ENCODE measurements at regions not wholly inside any gene's neighbourhood (a gene's known extent, or its start where the extent isn't known, plus 50 kb on each side); places are given as distances from the start of the nearest gene placed in this dataset.

DNA sequence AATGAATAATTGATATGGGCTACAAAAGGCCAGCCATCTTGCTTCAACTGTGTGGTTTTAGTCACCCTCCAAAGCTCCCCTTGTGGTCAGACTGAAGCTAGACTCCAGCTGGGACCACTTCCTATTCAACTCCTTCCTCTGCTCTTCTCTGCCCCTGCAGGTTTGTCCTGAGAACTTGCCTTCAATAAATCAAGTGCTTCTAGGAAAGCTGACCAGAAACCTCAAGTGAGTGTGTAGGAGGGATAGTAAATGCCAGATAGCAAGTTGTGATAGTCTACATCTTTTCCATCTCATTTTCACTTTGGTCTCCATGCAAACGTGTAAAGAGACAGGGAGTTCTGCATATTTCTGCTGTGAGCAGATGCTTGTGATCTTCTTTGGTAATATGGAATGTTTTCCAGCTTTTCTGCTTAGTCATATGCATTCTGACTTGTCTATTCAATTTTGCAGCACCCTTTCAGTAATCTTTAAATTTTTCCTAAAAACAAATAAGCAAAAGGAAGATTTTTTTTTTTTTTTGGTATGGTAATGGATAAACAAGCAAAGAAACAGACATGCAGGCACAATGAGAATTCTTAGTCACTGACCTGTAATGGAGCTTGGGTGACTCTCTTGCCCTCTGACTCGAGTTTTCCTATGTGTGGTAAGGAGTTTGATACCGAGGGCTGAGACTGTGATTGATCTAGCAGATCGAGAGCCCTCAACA, 201.3 kb upstream of the BTBD3 start:
- DNase-seq = no peak

- DNase-seq = no peak
Observed at GRCh38 chr20:11716945-11717248, 200.8 kb upstream of the BTBD3 start.

- no peak for DNase-seq
Observed at GRCh38 chr20:11717562-11717961, 200.1 kb upstream of the BTBD3 start.

DNA sequence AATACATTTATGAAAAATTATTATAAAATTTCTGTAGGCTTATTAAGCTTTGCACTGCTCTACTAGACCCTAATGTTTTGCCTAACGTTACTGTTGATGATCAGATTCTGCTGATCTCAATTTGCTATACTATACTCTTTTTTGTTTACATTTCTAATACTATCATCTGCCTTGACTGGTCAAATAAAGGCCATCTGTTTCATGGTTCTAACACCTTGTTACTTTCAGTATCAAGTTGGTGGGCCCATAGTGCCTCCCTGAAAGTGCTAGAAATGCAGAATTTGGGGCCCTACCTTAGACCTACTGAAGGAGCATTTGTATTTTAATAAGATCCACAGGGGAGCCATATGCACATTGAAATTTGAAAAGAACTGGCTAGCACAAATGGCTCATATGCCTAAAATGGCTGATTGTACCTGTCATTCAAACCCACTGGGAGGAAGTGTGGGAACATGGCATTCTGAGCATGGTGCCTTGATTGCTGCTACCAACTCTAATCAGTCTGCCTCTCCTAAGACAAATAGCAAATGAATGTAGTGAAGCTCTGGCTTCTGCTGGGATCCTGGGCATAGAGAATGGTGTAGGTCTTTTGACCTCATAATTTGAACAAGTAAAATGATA, 199.1 kb upstream of the BTBD3 start:
- no peak for DNase-seq

GRCh38 chr20:11719153-11719552, 198.5 kb upstream of the BTBD3 start:
- no peak for DNase-seq

- no peak for DNase-seq
Observed at GRCh38 chr20:11721411-11721810, 196.3 kb upstream of the BTBD3 start.

DNA sequence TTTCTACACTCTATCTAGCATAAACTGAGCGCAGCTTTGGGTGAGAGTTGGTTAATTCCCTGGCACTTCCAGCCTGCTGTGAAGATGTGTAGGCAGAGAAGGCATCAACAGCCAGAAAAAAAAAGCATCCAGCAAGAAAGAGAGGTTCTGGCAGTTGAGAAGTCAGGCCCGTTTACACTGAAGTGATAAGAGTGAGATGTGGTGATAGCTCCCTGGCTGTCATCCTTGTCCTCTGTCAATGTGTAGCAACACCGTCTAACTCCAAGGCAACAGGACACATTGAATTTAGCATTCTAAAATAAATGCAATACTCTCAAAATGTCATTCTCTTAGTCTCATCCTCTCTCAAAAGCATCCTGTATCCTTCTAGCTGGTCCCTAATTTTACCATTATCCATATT, 193.6 kb upstream of the BTBD3 start:
- no peak for DNase-seq

- DNase-seq = no peak
Observed at GRCh38 chr20:11726026-11726425, 191.7 kb upstream of the BTBD3 start.

- DNase-seq = no peak
Observed at GRCh38 chr20:11727708-11728107, 190.0 kb upstream of the BTBD3 start.

DNA sequence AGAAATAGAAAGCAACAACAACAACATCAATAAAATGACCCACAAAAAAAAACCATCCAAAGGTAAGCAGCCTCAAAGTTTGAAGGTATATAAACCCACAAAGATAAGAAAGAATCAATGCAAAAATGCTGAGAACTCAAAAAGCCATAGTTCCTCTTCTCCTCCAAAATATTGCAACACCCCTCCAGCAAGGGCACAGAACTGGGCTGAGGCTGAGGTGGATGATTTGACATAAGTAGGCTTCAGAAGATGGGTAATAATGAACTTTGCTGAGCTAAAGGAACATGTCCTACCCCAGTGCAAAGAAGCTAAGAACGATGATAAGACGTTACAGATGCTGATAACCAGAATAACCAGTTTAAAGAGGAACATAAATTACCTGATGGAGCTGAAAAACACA, 188.8 kb upstream of the BTBD3 start:
- no peak for DNase-seq

DNA sequence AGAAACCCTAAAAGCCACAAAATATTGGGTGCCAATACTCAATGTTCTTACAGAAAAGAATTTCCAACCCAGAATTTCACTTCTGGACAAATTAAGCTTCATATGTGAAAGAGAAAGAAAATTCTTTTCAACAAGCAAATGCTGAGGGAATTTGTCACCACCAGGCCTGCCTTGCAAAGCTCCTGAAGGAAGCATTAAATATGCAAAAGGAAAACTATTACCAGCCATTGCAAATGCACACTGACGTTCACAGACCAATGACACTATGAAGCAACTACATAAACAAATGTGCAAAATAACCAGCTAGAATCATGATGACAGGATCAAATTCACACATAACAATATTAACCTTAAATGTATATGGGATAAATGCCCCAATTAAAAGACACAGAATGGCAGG, 187.9 kb upstream of the BTBD3 start:
- no peak for DNase-seq

DNA sequence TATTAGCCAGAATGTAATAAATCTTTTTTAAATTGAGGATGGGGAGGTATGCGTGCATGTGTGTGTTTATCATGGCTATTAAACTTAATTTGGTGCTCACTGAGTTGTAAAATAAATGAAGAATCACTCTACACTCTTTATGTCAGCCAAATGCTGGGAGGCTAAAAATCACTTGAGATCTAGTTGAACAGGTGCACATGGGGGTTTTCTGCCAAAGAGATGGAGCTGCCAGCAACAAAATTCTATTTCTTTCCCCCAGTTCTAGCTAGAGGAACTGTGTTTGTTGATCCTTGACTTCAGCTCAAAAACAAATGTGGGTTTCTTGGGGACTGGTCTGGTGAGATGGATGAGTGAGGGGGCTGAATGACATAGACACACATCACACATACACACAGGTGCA, 183.3 kb upstream of the BTBD3 start:
- DNase-seq = no peak

DNA sequence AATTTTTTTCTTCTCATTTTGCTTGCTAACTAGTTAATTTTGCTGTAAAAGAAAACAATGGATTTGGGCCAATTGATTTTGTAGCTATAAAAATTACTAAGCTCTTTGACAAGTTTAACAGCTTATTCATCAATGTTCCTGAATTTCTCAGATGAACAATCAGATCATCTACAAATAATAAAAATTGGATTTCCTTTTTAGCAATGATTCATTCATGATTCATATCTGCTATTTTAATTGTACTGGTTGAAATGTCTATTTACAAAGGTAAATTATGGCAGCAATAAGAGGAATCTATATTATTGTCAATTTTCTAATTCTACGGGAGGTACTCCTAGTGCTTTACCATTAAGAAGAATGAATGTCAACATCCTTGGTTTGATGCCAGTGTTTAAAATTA, 178.8 kb upstream of the BTBD3 start:
- no peak for DNase-seq

GRCh38 chr20:11740975-11741374, 176.7 kb upstream of the BTBD3 start:
- no peak for DNase-seq

- DNase-seq = no peak
Observed at GRCh38 chr20:11745145-11745544, 172.5 kb upstream of the BTBD3 start.

- no peak for DNase-seq
Observed at GRCh38 chr20:11748436-11748835, 169.3 kb upstream of the BTBD3 start.

DNA sequence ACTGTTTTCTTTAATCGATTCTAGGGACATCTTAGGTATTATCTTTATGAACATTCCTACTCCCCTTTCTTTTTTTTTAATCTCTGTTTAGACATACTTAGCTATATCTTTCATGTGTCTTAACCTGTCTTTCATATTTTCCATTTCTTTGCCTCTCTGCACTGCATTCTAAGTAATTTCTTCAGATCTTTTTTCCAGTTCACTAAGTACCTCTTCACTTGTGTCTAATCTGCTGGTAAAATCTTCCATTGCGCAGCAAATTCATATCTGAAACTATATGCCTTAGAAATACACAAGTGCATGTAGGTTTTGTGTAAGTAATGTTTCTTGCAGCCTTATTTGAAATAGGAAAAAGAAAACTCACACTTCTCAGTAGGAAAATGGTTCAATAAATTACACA, 165.4 kb upstream of the BTBD3 start:
- DNase-seq = no peak

DNA sequence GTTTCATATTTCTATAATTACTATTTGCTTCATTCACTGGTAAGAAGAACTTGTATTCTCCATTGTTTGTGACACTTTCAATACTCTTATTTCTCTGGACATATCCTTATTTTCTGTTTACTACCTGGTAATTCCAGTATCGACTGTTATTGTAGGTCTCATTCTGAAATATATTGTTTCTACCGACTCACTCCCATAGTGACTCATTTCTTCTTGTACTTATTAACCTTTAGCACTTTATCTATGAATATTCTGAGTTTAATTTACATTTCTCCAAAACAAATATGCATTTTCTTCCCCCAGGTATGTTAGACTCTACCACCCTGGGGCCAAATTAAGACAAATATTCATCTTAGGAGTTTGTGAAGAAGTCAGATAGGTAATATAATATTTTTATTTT, 164.5 kb upstream of the BTBD3 start:
- DNase-seq = no peak

DNA sequence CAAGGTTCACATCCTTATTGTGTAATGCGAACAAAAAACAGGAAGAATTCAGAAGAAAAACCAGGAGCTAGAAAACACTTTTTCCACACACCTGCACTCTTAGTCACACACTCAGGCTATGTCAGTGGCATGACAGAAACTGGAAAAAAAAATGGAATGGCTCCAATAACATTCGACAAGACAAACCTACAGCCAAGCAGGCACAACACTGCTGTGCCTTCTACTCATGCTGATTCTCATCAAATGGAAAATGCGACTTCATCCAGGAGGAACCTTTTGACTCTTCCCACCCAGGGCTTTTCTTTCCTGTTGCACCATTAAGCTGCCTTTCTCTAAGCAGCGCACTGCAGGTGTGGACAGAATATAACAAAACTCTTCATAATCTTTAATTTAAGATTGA, 163.2 kb upstream of the BTBD3 start:
- DNase-seq = no peak

DNA sequence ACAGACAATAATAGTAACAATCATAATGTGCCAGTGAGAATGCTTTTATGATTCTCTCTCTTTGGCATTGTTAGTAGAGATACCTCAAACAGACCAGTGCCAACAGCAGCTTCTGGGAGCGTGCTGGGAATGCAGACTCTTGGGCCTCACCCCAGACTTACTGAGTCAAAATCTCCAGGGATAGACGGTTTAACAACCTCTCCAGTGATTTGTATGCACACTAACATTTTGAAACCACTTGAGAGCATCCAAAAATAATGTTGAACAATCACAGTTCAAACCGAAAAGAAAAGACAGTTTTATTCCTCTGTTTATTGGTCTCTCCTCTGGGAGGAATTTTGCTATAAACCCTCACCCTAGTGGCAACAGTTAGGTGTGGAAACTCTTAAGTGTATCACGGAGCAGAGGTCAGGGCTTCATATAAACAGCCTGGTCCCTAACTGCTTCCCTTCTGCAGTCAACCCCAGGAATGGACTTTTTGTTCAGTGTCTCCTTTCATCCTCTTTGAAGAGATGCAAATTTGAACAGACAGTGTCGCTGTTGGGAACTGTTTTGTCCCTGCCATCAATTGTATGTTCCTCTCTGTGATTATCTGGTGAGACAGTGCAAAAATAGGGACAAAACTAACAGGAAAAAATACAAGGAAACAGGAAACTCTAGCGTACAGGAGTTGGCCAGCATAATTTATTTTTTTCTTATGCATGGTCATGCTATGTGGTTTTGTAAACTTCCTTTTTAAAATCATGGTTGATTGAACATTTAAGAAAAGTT, 162.4 kb upstream of the BTBD3 start:
- no peak for DNase-seq

- DNase-seq = no peak
Observed at GRCh38 chr20:11761497-11761896, 156.2 kb upstream of the BTBD3 start.

DNA sequence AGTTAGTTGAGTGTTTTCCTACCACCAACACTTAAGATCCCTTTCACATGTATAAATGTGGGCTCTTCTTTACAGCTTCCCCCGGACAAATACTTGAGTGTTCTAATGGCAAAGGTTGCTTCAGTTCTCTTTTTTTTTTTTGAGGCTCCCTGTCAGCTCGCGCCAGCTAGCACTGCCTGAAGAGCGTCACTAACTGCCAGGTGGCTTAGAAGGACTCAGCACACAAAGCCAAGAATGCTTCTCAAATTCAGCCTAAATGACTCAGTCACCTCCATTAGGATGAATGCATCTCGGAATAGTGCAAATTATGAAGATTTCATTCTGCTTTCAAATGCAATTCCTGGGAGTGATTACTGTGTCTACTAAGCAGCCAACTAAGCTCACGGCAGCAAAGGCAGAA, 150.7 kb upstream of the BTBD3 start:
- no peak for DNase-seq

DNA sequence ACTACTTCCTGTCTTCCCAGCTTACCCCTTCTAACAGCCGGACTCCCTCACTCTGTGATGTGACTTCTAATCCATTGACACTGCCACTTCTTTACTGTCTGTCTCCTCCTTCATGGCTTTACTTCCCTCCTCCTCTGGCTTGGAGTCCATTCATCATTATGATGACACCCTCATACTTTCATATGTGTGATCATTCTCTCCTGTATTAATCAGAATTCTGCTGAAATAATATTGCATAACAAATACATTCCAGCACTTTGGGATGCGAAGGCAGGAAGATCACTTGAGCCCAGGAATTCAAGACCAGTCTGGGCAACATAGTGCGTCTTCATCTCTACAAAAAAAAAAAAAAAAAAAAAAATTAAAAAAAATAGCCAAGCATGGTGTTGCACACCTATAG, 147.9 kb upstream of the BTBD3 start:
- DNase-seq = no peak

DNA sequence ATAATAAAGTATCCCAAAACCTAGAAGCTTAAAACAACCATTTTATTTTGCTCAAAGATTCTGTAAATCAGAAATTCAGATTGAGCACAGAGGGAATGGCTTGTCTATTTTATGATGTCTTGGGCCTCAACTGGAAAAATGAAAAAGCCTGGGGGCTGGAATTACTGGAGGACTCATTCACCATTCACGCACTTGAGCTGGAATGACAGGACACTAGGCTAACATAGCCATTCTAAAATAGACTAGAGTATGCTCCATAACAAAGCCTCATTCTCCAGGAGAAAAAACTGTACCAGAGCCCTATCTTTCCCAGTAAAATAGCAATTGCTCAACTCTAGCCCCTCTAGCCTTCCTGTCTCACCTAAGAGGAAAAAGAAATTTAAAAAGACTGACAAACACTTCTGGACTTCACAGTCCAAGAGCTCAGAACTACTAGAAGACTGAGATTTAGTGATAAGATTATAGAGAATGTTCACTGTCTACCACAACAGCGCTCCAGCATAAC, 145.4 kb upstream of the BTBD3 start:
- no peak for DNase-seq

Data from inflammatory macrophage treated with lipopolysaccharide for 4 hours (primary cell).